ENCODE measurements at regions not wholly inside any gene's neighbourhood (a gene's known extent, or its start where the extent isn't known, plus 50 kb on each side); places are given as distances from the start of the nearest gene placed in this dataset.
"Not testable (repeated sequence)": the region's sequence is repeated elsewhere in the genome, so short reads cannot be mapped to it uniquely, and the experiment has no call there.

DNA sequence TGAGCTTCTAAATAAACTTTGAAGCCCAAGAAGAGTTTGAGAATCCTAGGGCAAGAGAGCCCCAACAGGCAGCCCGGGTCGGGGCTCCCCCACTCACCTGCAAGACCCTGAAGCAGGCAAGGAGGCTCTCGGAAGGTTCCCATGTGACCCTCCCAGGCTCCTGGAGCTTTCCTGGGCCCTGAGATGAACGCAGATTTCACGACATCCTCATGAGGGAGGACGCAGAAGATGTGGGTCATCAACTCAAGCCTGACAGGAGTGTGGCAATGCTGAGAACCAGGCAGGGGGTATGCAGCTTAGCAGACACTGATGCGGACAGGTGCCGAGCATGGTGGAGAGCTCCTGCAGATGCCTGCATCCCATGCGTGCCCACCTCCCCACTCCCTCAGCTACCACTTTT lies 184.5 kb upstream of the SLC24A3 start:
- DNase-seq: no peak

DNA sequence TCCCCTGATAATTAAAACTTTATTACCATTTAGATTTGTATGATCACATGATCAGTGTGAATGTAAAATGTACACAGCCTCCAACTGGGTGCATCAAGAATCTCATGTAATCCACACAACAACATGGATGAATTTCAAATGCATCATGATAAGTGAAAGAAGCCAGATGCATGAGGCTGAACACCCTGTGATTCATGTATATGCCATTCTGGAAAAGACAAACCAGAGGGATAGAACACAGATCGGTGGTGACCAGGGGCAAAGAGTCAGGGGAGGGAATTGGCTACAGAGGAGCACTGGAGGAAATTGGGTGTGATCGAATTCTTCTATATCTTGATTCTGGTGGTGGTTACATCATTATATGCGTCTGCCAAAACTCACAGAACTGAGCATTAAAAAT lies 170.7 kb upstream of the SLC24A3 start:
- DNase-seq: no peak

DNA sequence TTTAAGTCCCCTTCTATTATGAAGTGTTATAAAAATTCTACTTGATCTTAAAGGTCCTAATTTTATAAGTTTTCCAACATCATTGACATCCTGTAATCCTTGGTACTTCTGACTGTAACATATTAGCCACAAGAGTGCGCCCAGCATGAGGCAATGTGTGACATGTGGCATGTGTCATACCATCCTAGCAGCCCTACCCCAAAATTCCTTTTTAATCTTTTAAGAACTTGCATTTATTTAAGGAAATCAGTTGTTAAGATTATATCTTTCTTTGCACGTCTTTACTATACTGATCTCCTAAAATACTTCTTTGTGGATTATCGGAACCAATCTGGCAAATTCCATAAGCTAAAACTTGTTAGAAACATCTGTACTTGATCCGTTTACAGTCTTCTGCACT lies 167.1 kb upstream of the SLC24A3 start:
- no peak for DNase-seq

DNA sequence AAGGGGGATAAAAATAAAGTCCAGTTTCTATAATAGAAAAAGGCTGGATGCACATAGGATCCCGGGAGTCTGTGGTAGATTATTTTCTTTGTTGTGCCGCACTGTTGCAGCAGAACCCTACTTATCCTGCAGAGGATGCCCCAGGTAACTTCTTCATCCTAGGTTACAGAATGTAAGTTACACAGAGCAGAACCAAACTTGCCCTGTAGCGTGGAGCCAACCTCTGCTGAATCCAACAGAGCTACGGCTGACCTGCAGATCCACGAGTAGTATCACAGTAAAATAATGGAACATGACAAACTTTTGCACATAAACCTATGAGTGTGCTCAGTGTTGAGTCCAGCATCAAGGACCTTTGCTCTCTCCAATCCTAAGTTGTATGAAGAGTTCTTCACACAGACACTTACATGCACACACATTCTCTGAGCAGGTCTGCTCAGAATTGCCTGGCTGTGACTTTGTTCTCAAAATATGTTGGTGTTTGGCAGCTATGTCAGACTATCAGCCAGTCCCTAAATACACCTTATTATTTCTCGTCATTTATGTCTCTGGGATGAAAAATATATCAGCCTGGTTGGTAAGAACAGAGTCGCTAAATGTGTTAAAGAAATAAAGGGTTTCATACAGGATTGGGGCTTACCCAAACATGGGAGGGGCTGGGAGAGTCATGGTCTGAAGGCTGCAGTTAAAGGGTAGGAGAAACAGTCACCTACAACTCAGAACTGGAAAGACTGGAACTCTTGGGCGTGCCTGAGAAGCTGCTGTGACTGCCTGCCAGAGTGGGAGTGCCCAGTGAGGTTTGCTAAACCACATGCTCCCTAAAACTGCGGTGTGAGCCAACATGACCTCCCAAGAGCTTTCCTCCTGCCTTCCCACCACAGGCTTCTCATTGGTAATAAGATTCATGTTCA lies 165.1 kb upstream of the SLC24A3 start:
- no peak for DNase-seq

DNA sequence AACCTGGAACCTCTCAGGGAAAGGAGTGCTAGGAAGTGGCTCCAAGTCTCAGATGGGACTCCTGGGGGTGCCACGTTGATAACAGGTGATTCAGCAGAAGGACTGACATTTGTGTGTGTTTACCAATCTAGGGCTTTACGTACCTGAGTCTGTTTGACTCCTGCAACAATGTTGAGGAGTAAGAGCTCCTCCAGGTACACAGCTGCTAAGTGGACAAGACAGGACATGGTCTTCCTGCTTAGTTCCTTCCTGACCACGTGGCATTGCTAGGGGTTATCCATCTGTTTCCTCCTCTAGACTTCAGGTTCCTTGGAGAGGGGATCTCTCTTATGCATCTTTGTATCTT lies 164.5 kb upstream of the SLC24A3 start:
- no peak for DNase-seq

DNA sequence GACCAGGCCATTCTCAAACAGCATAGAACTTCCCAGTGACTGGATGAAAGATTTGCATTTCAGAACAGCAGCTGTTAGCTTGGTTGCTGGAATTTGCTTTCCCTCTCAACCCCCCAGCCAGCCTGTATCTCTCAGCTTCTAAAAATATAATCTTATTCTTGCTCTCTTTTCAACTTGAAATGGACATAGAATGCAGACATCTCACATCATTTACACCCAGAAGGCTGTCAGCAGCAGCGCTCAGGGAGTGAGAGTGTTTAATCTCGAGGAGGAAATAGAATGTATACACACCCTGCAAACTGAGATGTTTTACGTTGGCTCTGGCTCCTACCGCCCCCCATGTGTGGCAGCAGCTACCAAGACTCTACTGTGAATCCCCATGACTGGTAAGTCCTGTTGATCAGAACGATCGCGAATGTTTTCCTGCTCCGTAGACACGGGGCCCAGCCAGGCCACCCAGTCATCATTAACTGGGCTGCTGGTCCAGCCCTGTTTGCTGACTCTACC lies 163.4 kb upstream of the SLC24A3 start:
- no peak for DNase-seq

DNA sequence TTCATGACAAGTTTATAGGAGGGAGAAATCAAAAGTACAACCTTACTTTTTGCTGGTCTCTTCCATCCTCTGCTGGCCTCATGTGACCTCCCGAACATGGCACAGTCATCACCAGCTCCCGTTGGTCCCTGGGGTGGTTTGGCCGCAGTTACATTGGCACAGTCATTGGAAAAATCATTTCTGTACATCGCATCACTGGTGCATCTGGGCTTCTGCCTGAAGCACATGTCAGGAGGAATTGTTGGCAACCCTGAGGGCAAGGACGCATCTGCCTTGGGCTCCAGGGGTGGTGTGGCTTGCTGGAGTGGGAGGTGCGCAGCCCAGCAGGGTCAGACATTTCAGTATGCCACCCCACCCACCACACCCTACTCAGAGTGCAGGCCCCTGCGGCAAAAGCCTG lies 162.9 kb upstream of the SLC24A3 start:
- no peak for DNase-seq

DNA sequence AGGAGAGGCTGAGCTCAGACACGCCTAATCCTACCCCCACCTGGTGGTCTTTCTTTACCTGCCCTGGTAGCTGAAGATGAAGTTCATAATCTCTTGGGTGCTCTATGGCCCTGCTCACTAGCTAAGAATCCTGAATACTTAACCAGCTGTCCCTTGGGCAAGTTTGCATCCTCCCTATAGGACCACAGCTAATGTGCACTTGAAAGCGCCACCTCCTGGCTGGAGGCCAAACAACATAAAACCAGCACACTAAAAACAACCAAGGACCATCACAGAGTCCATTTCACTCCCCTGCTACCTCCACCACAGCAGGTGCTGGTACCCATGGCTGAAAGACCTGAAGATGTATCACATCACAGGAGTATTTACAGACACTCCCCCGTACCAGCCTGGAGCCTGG lies 155.5 kb upstream of the SLC24A3 start:
- DNase-seq: no peak

DNA sequence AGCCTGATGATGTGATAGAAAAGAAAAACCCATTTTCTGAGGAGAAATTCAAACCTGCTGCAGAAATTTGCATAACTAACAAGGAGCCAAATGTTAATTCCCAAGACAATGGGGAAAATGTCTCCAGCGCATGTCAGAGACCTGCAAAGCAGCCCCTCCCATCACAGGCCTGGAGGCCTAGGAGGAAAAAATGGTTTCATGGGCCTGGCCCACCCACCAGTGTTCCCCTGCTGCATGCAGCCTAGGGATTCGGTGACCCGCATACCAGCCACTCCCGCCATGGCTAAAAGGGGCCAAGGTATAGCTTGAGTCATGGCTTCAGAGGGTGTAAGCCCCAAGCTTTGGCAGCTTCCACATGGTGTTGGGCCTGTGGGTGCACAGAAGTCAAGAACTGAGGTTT lies 147.7 kb upstream of the SLC24A3 start:
- DNase-seq: not testable (repeated sequence)

DNA sequence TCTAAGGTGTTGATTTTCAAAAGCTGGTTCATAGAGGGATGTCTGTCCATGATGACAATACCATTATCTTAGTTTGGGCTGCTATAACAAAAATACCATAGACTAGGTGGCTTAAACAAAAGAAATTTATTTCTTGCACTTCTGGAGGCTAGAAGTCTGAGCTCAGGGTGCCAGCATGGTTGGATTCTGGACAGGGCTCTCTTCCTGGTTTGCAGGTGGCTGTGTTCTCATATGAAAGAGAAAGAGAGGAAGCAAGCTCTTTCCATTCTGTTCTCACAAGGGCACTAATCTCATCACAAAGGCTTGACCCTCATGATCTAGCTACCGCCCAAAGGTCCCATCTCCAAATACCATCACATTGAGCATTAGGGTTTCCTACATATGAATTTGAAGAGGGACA lies 144.5 kb upstream of the SLC24A3 start:
- no peak for DNase-seq

DNA sequence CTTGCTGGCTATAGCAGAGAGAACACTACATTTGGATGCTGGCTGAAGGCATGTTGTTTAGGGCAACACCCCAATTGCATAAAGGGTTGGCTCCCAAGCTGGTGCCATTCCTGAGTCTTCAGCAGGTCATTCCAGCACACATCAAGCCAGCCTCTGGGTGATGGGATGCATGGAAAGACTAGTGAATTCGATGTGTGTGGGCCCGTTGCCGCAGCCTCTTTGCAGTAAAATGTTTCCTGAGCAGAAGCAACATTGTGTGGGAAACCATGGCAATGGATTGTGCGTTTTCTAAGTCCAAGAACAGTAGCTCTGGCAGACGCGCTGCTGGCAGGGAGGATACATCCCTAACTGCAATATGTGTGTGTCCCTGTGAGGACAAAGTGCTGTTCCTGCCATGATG lies 142.4 kb upstream of the SLC24A3 start:
- no peak for DNase-seq

DNA sequence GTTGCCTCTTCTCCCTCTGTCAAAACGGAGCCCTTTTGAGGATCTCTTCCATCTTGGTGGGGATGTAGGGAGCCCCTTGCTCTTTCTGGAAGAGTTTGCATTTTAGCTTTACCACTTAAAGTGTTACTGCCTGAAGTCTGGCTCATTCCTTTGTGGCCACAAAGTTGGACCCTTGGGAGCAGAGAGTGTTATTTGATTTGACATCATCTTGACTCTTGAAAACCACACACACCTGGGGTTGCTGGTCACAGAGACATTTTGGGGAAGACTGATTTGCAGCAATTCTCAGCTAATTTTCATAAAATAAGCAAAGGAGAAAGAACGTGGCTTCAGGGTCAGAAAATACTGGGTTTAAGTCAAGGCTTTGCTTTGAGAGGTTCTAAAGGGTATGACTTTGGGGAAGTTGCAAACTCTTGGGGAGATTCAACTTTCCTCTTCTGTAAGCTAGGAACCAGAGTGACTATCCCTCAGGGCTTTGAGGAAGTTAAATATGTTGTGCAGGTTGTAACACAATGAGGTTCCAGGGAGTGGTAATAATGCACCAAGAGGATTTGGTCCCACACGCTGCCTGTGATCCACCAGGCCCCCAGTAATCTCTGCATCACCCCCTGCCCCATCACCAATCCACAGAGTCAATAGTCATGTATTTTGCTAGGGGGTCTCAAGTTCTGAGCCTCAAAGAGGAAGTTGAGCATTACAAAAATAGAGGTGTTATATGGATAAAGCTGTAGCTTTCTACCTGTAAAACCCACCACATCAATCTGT lies 141.6 kb upstream of the SLC24A3 start:
- no peak for DNase-seq

DNA sequence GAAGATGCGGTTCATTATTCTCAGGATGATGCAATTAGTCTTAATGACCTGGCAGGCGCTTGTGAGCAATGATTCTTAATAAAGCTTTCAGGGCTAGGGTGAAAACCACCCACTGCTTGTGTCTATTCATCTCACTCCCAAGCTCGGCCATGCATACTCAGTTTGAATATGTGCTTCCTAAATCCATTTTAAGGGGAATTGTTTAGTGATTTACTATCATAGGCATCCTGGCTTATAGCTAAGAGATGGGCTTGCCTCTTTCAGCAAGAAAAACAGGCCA lies 141.1 kb upstream of the SLC24A3 start:
- DNase-seq: no peak

DNA sequence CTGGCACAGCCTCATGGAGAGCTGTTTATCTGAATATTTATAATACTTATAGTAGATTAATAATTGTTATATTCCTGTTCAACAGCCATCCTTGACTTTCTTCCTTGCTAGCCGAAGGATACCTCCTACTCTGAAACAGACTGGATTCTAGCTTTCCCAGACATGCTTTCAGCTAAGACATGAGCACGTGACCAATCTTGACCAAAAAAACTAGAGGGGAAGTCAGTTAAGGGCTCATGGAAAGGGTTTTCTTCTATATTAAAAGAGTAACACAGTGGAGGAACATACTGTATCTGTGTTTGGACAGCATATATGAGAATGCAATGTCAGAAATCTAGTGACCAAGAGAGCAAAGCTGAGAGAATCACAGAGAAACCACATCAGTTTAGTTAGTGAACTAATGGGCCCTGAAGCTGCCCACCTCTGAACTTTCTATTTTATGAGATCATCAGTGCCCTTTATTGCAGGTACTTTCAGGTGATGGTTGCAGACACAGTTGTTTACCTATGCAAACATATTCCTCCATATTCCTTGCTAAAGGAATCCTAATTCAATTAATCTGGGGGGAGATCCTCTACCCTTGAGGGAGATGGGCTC lies 140.4 kb upstream of the SLC24A3 start:
- DNase-seq: no peak

DNA sequence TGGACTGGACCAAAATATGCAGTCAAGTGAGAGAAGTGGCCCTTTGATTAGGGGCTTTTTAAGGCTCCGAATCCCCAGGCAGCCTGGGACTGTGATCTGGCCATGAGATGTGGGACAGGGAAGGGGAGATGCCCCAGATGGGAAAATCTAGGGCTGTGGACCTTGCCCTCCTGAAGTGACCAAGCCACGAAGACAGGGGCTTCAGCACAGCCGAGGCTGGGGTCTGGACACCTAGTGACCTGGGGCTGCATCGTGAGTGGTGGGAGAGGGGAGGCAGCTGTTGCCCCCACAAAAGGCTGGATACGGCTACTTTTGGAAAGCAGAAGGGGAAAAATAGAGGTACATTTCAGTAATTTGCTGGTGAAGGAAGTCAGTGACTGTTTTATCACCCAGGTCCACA lies 139.5 kb upstream of the SLC24A3 start:
- no peak for DNase-seq

DNA sequence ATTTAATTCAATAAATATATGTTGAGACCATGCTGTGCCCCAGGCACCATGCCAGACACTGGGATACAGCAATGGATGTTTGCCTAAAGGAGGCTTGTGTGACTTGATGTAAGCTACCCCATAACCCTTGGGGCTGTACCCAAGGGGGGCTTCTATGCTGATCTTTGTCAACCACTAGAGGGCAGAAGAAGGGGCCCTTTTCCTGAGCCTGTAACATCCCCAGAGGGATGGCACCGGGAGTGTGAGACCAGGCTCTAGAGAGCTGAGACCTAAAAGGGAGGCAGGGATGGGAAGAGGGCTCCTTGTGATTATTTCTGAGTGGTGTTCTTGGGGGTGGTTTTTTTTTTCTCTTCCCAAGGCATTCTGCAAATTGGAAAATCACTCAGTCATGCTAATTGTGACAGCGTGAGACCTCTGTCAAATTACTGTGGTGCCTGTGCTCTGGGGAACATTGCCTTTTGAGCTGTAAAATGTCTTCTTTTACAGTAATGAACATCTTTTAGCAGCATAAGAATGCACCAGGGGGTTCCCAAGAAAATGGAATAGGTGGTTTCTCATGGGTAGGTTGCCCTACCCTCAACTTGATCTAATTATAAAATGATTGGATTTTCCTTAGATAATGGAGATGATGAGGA lies 138.7 kb upstream of the SLC24A3 start:
- no peak for DNase-seq

DNA sequence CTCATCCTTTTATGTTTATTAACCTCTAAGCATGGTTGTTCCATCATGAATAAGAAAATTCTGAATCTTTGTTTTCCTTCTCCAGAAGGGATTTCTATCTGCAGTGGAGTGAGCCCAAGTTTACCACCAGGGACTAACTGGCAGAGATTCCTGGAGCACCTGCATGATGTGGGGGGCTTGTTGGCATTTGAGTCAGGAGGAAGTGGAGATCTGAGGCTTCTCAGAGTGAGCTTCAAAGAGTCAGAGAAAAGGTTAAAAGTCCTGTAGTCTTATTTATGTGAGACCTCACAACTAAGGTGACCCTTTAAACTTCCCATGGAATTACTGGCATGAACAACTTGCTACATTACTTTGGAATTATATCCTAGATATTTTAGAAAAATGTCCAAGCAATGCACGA lies 138.1 kb upstream of the SLC24A3 start:
- no peak for DNase-seq

DNA sequence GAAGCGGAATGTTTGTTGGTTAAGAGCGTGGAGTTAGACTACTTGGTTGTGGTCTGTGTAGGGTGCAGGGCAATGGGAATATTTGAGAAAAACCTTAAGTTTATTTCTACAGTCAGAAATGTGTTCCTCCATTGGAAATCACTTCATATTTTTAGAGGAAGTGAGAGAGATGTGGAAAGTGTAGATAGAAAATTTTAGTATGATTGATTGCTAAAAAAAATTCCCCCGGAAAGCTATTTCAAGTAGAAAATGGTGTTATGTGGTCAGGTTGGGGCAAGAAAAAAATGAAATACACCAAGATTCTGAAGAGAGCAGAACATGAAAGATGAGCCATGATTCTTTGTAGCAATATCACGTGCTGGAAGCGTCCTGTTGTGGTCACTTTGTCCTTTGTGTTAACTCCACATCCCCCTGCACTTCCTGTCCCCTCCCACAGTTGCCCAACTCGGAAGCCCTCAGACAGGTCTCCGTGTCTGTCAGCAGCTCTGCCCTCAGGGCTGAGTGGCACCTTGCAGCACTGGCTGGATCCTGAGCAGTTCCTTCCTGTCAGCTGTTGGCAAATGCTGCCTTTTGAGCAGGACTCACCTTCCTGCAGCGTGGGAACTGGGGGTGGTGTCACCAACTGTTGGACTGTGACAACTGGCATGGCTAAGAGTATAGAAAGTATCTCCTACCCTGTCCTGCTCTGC lies 137.5 kb upstream of the SLC24A3 start:
- DNase-seq: peak; percentile 56

DNA sequence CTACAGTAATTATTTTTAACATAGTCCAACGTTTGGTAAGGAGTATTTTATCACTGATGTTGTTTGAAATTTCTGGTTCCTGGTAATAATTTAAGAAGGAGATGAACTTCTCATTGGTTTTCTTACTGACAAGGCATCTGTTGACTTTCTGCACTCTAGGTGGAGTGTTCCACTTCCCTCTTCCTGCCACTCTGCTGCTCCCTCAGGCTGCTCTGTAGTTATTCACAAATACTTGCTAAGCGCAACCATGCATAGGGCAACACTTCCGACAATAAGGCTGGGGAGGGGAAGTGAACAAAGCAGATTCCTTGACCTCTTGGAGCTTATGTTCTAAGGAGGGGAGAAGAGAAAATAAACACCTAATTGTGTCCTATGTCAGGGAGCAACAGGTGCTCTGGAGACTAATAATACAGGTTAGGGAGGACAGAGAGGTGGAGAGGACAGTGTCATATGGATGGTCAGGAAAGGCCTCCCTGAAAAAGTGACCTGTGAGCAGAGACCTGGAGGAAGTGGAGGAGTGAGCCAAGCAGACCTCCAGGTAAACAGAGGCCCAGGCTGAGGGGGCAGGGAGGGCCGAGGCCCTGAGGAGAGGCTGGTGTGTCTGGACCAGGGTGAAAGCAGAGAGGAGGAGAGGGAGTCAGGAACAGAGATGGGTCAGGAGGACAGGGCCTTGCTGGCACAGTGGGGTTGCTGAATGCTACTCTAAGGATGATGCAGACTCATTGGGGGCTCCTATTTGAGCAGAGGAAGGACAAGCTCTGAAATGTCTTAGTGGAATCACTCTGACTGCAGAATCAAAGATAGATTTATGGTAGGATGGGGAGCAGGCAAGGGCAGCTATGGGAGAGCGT lies 134.8 kb upstream of the SLC24A3 start:
- no peak for DNase-seq

DNA sequence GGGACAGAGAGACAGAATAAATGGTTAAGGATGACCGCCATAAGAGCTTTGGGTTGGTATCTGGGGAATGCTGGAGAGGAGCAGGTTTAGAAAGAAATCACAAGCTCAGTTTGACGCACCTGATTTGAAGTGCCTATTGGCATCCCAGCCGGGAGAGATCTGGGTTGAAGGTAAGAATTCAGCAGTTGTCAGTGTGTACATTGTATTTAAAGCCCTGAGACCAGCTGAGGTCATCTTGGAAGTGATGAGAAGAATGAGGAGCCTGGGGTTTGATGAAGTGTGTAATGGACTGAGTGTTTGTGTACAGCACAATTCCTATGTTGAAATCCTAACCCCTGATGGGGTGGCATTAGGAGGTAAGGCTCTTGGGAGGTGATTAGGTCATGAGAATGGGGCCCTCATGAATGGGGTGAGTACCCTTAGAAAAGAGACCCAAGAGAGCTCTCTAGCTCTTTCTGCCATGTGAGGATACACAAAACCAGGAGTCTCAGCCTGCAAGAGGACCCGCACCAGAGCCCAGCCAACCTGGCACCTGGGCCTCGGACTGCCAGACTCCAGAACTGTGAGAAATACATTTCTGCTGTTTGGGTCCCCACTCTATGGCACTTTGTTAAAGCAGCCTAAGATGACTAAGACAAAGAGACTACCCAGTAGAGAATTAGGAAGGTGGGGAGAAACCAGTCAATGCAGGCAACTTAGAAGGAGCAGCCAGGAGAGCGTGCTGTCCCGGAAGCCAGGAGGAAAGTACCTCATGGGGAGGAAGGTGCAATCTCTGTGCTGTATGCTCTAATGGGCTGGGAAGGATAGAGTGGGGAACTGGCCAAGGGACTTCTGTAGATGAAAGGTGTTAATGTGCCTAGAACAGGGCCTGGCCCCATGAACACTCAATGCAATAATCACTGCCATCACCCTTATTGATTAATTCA lies 133.7 kb upstream of the SLC24A3 start:
- DNase-seq: no peak

Data from NCI-H2029 (cell line).